ENCODE measurements at regions not wholly inside any gene's neighbourhood (a gene's known extent, or its start where the extent isn't known, plus 50 kb on each side); places are given as distances from the start of the nearest gene placed in this dataset.

DNA sequence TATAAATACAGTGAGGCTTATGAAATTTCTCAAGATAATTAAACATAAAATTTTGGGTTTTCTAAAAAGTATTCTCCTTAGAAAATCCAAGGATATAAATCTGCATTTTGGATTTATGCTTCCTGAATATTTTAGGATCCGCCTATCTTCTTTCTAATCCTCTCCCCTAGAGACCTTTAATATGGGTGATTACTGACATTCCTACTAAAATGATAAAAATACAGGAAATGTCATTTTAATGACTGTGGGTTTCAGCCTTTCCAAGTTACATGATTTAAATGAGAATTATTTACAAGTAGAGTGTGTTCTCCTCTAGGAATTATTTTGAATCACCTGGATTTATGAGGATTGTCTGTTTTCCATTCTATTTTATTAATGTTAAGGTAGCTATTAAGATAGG is 150.4 kb downstream of the C7orf25 start:
- TF ChIP-seq, protein P1, sequence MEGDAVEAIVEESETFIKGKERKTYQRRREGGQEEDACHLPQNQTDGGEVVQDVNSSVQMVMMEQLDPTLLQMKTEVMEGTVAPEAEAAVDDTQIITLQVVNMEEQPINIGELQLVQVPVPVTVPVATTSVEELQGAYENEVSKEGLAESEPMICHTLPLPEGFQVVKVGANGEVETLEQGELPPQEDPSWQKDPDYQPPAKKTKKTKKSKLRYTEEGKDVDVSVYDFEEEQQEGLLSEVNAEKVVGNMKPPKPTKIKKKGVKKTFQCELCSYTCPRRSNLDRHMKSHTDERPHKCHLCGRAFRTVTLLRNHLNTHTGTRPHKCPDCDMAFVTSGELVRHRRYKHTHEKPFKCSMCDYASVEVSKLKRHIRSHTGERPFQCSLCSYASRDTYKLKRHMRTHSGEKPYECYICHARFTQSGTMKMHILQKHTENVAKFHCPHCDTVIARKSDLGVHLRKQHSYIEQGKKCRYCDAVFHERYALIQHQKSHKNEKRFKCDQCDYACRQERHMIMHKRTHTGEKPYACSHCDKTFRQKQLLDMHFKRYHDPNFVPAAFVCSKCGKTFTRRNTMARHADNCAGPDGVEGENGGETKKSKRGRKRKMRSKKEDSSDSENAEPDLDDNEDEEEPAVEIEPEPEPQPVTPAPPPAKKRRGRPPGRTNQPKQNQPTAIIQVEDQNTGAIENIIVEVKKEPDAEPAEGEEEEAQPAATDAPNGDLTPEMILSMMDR (IDR thresholded peaks at IDR 0.05; ENCODE audit: insufficient read depth, low read length, poor library complexity, severe bottlenecking) = no peak
- TF ChIP-seq EZH2phosphoT487 (conservative IDR thresholded peaks at IDR 0.05; ENCODE audit: low read length) = no peak

Data from SU-DHL-6 (cell line).